Daoy (cell line): ENCODE measurements at regions not wholly inside any gene's neighbourhood (a gene's known extent, or its start where the extent isn't known, plus 50 kb on each side); places are given as distances from the start of the nearest gene placed in this dataset.
A peak's percentile ranks its signal among the peaks of the same experiment; 100 is the strongest.

Experiments used
- DNase-seq: peaks from one replicate; pipeline ENCODE4 v3.0.0-alpha.2; 2015; ENCODE audit warnings: low read depth

- no peak for DNase-seq
These were observed 247.0 kb upstream of the MKI67 start for GRCh38 chr10:128373071-128373749.

DNA sequence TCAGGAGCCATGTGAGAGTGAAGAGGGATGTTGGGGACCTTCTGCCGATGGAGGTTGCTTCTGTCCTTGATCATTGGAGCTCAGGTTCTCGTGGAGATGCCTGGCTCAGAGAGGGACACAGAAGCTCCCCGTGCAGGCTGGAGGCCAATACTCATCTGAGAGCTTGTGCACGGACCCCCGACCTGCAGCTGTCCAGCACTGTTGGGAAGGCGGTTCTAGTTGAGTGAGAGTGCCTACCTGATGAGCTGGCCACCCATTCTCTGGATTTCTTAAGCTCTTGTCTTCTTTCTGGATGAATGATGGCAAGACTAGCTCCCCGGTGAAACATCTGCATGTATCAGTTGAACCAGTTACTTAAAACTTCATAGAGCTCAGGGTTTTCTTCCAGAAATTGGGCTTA is 247.6 kb upstream of the MKI67 start:
- DNase-seq, result no peak

DNA sequence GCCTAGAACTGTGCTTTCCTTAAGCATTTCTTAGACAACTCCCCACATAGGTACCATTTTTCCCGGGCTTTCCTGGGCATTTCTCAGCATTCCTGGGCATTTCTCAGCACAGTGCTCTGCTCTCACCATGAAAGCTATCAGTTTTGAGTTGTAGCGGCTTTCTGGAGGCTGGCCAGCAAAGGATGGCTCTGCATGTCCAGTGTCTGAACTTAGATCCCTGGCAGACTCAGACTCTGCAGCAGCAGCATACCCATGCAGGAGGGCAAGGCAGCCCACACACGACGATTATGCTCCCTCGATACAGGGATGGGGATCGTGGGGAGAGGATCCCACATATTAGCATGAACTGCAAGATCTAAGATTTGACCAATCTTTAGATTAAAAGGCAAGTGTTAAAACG is 248.9 kb upstream of the MKI67 start:
- no peak for DNase-seq

DNA sequence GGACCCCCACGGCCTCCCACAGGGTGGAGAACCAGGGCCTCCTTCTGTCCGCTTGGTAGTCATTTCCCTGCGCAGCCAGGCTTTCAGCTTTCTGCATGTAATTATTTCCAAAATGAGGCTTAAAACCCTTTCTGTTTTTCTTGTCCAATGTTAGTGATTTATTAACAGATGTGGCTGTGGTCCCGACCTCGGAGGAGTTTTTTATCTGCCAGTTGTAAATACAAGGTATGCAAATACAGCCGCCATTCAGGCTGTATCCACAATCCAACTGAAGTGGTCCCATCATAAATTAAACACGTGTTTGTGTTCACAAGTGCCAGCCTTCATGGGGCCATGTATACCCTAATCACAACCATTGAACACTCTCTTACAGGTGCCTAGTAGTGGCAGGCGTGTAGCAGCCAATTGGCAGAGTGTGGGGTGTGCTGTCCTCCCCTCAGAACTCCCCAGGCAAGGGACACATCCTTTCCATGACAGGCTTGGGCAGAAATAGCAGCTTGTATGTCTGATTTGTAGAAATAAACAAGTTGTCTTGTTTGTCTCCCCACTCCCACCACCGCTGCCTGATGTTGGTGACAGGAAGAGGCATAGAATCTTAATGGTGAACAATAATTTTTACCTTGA is 251.3 kb upstream of the MKI67 start:
- DNase-seq, result no peak

- DNase-seq, result no peak
These were observed 251.8 kb upstream of the MKI67 start for GRCh38 chr10:128377988-128378387.

DNA sequence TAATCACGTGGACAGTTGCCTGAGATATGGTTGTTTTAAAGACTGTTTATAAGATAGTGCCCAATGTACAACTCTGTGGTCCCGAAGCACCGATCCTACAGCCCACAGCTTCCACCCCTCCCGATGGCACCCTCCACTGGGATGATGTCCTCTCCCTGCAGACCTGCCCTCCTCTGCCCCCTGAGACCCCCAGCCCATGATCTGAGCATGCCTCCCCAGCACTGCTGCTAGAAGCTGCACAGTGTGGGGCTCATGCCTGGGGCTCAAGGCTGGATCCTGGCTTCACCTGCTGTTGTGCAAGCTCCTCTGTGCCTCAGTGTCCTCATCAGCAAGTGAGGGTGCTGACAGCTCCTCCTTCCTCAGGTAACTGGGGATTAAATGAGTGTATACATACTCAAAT is 254.7 kb upstream of the MKI67 start:
- DNase-seq, result no peak

GRCh38 chr10:128382225-128382624 is 256.0 kb upstream of the MKI67 start:
- no peak for DNase-seq

- no peak for DNase-seq
These were observed 258.6 kb upstream of the MKI67 start for GRCh38 chr10:128384831-128385230.

GRCh38 chr10:128386231-128386630 is 260.0 kb upstream of the MKI67 start:
- no peak for DNase-seq

GRCh38 chr10:128386816-128387604 is 260.8 kb upstream of the MKI67 start:
- peak; percentile 5 for DNase-seq

DNA sequence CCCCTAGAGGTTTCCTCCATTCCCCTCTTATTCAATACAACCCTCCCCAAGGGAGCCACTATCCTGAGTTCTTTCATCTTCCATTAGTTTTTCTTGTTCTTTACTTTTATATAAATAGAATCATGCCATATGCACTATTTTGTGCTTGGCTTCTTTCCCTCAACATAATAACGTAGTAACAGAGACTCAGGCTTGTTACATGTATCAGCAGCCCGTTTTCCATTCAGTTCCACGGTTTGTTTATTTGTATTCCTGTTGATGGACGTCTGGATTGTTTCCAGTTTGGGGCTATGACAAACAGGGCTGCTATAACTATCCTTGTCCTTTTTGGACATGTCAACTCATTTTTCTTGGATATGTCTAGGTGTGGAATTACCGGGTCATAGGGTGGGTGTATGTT is 264.4 kb upstream of the MKI67 start:
- DNase-seq, result no peak

- no peak for DNase-seq
These were observed 267.3 kb upstream of the MKI67 start for GRCh38 chr10:128393546-128393945.

DNA sequence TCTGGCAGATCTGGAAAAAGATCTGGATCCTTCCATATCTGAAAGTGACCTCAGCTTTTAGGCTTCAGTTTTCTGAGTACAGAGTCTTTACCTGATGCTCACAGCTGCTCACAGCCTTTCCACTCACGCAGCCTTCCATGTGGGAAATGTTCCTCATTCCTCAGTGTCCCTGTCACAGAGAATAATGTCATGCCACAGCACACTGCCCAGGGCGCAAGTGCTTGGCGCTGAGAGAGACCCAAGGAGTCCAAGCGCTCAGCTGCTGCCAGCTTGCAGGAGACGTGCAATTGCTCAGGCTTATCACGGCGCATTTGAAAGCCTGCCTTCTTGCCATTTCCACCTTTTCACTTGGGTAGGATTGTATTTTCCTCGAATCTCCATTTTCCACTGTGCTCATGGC is 271.9 kb upstream of the MKI67 start:
- no peak for DNase-seq

- DNase-seq, result no peak
These were observed 272.8 kb upstream of the MKI67 start for GRCh38 chr10:128398999-128399398.

- DNase-seq, result no peak
These were observed 274.3 kb upstream of the MKI67 start for GRCh38 chr10:128400564-128400963.

- no peak for DNase-seq
These were observed 279.2 kb upstream of the MKI67 start for GRCh38 chr10:128405450-128405849.

DNA sequence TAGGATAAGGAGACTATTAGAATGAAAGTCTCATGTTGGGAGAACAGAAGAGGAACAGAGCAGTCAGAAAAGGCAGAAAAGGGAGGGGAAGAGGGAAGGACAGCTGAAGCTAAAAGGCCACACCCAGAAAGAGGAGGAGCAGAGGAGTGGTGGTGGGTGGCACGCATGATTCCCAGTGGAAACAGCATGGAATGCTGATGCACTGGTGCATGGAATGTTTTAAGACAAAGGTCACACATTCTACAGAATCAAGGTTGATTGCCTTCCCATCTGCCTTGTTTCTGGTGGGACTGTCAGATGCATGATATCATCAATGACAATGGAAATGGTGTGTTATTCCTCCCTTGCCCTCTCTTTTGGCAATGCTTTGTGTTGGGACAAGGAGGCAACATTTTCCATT is 285.4 kb upstream of the MKI67 start:
- DNase-seq, result no peak

DNA sequence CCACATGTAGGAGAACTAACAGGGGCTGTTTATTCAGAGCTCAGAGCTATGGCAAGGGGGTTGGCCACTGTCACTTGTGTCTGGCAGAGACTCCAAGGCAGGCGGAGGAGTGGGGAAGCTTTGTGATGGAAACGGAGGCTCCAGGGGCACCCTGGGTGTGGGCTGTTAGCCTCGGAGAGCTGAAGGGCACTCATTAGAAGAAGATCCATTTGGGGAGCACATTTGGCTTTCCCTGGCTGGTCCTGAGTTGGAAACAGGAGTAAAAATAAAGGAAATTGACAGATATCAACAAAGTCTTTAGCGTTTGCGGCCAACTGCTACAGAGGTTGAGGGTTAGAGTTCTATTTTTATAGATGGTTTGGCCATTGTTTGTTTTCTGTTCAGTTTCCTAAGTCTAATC is 288.3 kb upstream of the MKI67 start:
- no peak for DNase-seq

DNA sequence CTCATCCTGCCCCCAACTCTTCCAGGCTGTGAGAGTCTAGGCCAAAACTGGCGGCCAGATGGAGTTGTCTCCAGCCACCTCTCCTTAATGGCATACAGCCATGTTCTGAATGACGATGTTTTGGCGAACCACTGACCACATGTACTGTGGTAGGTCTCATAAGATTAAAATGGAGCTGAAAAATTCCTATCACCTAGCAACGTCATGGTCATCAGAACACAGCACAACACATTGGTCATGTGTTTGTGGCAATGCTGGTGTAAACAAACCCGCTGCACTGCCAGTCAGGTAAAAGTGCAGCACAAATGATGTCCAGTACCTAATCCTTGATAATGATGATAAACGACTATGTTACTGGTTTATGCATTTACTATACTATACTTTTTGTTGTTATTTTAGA is 290.0 kb upstream of the MKI67 start:
- no peak for DNase-seq

DNA sequence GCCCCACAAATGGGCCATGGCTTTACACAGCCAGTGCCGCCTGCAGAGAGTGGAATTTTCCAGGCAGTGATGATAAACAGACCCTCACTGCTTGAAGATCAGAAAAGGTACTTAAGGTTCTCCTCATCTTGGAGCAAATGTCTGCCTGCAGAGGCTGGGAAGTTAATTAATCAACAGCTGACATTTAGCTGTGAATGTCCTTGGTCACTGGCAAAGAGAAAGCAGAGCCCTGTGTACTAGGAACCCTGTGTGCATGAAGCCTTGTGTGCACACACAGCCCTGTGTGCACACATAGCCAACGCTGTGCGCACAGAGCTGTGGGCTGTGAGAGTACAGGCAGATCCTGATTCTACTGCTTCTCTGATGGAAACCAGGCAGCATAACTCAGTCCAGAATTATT is 291.6 kb upstream of the MKI67 start:
- no peak for DNase-seq

GRCh38 chr10:128418819-128419218 is 292.6 kb upstream of the MKI67 start:
- no peak for DNase-seq

DNA sequence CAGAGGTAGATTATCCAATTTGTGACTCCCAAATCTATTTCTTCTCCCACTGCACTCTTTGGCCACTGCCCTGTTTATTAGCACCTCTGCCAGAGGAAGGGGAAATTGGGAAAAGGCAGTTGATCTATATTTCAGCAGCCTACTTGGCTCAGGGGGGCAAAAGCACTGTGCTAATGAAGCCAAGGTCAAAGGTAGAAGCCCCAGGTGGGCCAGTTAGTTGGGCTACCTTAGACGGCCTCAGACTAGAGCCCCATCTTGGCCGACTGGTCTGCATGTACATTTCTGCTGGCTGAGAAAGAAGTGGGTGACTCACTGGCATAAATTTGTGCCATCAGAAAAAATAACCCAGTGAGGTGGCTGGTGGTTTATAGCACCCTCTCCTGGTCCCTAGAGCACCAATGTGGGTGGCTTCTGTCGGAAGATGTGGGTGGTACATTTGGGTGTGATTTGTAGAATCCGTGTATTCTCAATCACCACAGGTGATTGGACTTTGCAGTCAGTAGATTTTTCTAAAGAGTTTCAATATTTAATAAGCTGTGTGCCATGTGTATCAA is 293.3 kb upstream of the MKI67 start:
- peak; percentile 36 for DNase-seq

GRCh38 chr10:128420623-128421022 is 294.4 kb upstream of the MKI67 start:
- no peak for DNase-seq
